ENCODE measurements at regions not wholly inside any gene's neighbourhood (a gene's known extent, or its start where the extent isn't known, plus 50 kb on each side); places are given as distances from the start of the nearest gene placed in this dataset.

GRCh38 chr20:22403632-22404361 lies 180.6 kb downstream of the FOXA2 start:
- TF ChIP-seq CTCF (IDR thresholded peaks at IDR 0.05; ENCODE audit: control insufficient read depth, insufficient read depth, low read depth, low read length, missing control alignments), result no peak
- DNase-seq (ENCODE audit: low read depth), result no peak
- no peak overlapping the region for H3K4me3 ChIP-seq (ENCODE audit: control insufficient read depth, low read depth, low read length)

GRCh38 chr20:22403022-22403631 lies 181.2 kb downstream of the FOXA2 start:
- no peak for DNase-seq (ENCODE audit: low read depth)
- TF ChIP-seq CTCF (IDR thresholded peaks at IDR 0.05; ENCODE audit: control insufficient read depth, insufficient read depth, low read depth, low read length, missing control alignments), result no peak
- H3K4me3 ChIP-seq (ENCODE audit: control insufficient read depth, low read depth, low read length), result no peak overlapping the region

GRCh38 chr20:22402550-22402949 lies 181.8 kb downstream of the FOXA2 start:
- DNase-seq (ENCODE audit: low read depth), result no peak
- TF ChIP-seq CTCF (IDR thresholded peaks at IDR 0.05; ENCODE audit: control insufficient read depth, insufficient read depth, low read depth, low read length, missing control alignments), result no peak
- no peak overlapping the region for H3K4me3 ChIP-seq (ENCODE audit: control insufficient read depth, low read depth, low read length)

DNA sequence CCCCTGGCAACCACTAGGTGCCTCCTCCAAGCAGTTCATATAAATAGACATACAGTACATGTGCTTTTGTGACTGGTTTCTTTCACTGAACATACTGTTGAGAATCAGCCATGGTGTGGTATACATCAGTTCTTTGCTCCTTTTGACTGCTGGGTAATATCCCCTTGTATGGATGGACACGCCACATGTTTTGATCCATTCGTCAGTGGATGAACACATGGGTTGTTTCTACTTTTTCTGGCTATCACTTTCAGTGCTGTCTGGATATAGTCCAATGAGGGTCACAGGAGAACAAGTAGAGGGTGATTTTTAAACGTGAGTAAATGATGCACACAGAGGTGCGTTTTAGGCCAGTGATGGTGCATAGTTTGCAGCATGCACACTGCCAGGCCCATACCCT lies 183.9 kb downstream of the FOXA2 start:
- no peak for DNase-seq (ENCODE audit: low read depth)
- H3K4me3 ChIP-seq (ENCODE audit: control insufficient read depth, low read depth, low read length), result no peak overlapping the region
- TF ChIP-seq CTCF (IDR thresholded peaks at IDR 0.05; ENCODE audit: control insufficient read depth, insufficient read depth, low read depth, low read length, missing control alignments), result no peak

DNA sequence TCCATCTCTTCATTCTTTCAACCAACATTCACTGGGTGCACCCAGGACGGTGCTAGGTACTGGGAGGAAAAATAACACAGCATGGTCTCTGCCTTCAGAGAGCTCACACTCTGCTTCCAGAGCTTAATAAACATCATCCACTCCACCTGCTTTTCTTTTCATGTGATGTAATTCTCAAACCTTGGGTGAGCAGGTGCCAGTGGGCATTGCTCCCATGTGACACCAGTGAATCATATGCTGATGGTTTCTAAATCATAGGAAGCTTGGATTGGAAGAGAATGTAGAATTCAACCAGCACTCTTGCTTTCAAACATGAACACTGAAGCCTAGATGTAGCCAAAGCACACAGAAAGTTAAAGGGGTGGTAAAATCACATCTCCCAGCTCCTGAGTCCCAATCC lies 189.8 kb downstream of the FOXA2 start:
- no peak for DNase-seq (ENCODE audit: low read depth)
- TF ChIP-seq CTCF (IDR thresholded peaks at IDR 0.05; ENCODE audit: control insufficient read depth, insufficient read depth, low read depth, low read length, missing control alignments), result no peak
- H3K4me3 ChIP-seq (ENCODE audit: control insufficient read depth, low read depth, low read length), result no peak overlapping the region

GRCh38 chr20:22390543-22390903 lies 193.8 kb downstream of the FOXA2 start:
- TF ChIP-seq CTCF (IDR thresholded peaks at IDR 0.05; ENCODE audit: control insufficient read depth, insufficient read depth, low read depth, low read length, missing control alignments), result no peak
- no peak for DNase-seq (ENCODE audit: low read depth)
- no peak overlapping the region for H3K4me3 ChIP-seq (ENCODE audit: control insufficient read depth, low read depth, low read length)
